Vagina (tissue), 2 donors: ENCODE measurements at regions not wholly inside any gene's neighbourhood (a gene's known extent, or its start where the extent isn't known, plus 50 kb on each side); places are given as distances from the start of the nearest gene placed in this dataset.

Experiments used
- DNase-seq, 2 donors: peaks; one replicate each; pipeline ENCODE4 v3.0.0-alpha.2; 2017; ENCODE audit errors: extremely low spot score in 2 of 2
- H3K27ac ChIP-seq: fragments of 200-600 bp; sonication (generic); one replicate; pipeline ENCODE4 v1.5.1; 2019
- H3K27me3 ChIP-seq: fragments of 200-600 bp; sonication (generic); one replicate; pipeline ENCODE4 v1.5.1; 2019
- H3K36me3 ChIP-seq, 2 donors: fragments of 200-600 bp; sonication (generic); one replicate each; pipeline ENCODE4 v1.5.1; 2017 to 2019
- H3K4me1 ChIP-seq: fragments of 200-600 bp; sonication (generic); one replicate; pipeline ENCODE4 v1.5.1; 2019
- H3K4me3 ChIP-seq, 2 donors: fragments of 200-600 bp; sonication (generic); 1 replicate in 1 of 2; 2 replicates in 1 of 2; pipeline ENCODE4 v1.5.1; 2016 to 2019
- H3K9me3 ChIP-seq: fragments of 200-600 bp; sonication (generic); one replicate; pipeline ENCODE4 v1.5.1; 2019
- POLR2A ChIP-seq, 2 donors: fragments of 450-650 bp; IDR thresholded peaks; one replicate each; pipeline ENCODE4 v1.6.1; 2017; ENCODE audit warnings: antibody characterized with exemption in 2 of 2, mild to moderate bottlenecking in 2 of 2, moderate library complexity in 2 of 2
- POLR2AphosphoS5 ChIP-seq, 2 donors: sonication (generic); formaldehyde crosslinking; IDR thresholded peaks; one replicate each; pipeline ENCODE4 v1.9.0; 2017; ENCODE audit warnings: antibody characterized with exemption in 2 of 2, mild to moderate bottlenecking in 2 of 2, low read depth in 1 of 2; ENCODE audit not compliant: insufficient read depth in 1 of 2
- intact Hi-C: fragments of 100-400 bp; cut with DNase I; formaldehyde crosslinking; loops from one replicate; pipeline ENCODE4 v1.15.1; 2023
- TF ChIP-seq, protein P1 (sequence below), 3 experiments: fragments of 450-650 bp in 2 of 3; fragments of 200-600 bp in 1 of 3; sonication (generic) in 1 of 3; IDR thresholded peaks; one replicate each; pipeline ENCODE4 v1.5.1; 2017 to 2019; ENCODE audit warnings: antibody characterized with exemption in 3 of 3, mild to moderate bottlenecking in 2 of 3, moderate library complexity in 2 of 3

DNA sequence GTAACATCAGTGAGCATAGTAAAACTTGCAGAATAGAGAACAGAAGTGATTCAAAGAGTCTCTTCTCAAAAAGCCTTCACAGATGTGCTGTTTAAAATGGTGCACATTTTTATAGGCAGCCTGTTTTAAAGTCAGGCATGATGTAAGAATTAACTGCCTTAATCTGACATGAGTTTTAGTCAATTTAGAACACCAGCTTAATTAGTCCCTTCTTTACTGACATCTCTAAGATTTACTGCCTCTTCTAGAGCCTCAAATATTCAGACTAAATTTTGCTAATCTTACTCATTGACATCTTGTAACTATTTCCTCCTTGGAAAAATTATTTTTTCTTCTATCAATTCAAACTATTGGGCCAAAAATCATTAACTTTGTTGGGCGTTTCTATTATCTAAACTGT, 782.5 kb downstream of the C12orf50 start:
- Histone ChIP-seq H3K9me3 (no peaks in the 10 kb centered on the region), H3K27ac (no peak overlapping the region)
- intact Hi-C loops, result no loop called here

DNA sequence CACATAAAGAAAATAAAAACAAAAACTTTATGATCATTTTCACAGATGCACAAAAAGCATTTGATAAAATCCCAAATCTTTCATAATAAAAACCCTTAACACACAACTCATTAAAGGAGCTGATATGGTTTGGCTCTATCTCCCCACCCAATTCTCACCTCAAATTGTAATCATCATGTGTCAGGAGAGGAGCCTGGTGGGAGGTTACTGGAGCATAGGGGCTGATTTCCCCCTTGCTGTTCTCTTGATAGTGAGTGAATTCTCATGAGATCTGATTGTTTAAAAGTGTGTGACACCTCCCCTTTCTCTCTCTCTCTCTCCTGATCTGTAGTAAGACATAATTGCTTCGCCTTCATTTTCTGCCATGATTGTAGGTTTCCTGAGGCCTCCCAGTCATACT, 790.7 kb downstream of the C12orf50 start:
- Histone ChIP-seq H3K9me3 (no peaks in the 10 kb centered on the region), H3K4me3 (no peak overlapping the region), H3K4me1 (no peaks in the 10 kb centered on the region), H3K27ac (no peak overlapping the region), H3K36me3 (no peaks in the 10 kb centered on the region), H3K27me3 (no peaks in the 10 kb centered on the region)
- TF ChIP-seq POLR2A (IDR thresholded peaks at IDR 0.05) (no peak), POLR2AphosphoS5 (IDR thresholded peaks at IDR 0.05; ENCODE audit: insufficient read depth in 1 of 2, low read depth in 1 of 2) (no peak)
- TF ChIP-seq, protein P1, sequence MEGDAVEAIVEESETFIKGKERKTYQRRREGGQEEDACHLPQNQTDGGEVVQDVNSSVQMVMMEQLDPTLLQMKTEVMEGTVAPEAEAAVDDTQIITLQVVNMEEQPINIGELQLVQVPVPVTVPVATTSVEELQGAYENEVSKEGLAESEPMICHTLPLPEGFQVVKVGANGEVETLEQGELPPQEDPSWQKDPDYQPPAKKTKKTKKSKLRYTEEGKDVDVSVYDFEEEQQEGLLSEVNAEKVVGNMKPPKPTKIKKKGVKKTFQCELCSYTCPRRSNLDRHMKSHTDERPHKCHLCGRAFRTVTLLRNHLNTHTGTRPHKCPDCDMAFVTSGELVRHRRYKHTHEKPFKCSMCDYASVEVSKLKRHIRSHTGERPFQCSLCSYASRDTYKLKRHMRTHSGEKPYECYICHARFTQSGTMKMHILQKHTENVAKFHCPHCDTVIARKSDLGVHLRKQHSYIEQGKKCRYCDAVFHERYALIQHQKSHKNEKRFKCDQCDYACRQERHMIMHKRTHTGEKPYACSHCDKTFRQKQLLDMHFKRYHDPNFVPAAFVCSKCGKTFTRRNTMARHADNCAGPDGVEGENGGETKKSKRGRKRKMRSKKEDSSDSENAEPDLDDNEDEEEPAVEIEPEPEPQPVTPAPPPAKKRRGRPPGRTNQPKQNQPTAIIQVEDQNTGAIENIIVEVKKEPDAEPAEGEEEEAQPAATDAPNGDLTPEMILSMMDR (IDR thresholded peaks at IDR 0.05), result no peak
- intact Hi-C loops, result no loop called here
- DNase-seq, result no peak

More for the DNA sequence above, 782.5 kb downstream of the C12orf50 start:
- Histone ChIP-seq H3K27me3 (no peaks in the 10 kb centered on the region), H3K4me3 (no peak overlapping the region), H3K4me1 (no peaks in the 10 kb centered on the region), H3K36me3 (no peaks in the 10 kb centered on the region)
- TF ChIP-seq, protein P1 (IDR thresholded peaks at IDR 0.05), result no peak
- TF ChIP-seq POLR2AphosphoS5 (IDR thresholded peaks at IDR 0.05; ENCODE audit: insufficient read depth in 1 of 2, low read depth in 1 of 2) (no peak), POLR2A (IDR thresholded peaks at IDR 0.05) (no peak)
- DNase-seq, result no peak

DNA sequence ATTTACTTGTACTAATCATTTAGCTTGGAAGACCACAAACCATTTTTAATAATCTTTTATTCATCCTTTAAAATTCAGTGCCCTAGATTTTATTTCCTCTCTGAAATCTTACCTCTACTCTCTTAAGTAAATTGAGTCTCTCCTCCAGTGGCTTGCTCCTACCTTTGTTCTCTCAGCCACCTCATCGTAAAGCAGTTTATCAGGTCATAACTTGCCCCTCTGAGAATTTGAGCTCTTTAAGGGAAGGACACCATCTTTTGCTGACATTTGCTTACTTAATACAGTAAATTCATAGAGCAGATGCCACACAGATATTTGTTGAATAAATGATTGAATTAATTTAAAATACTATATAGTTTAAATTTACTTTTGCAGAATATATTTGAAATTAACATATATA, 794.3 kb downstream of the C12orf50 start:
- H3K36me3 ChIP-seq, result no peaks in the 10 kb centered on the region
- H3K4me3 ChIP-seq, result no peak overlapping the region
- intact Hi-C loops, result no loop called here
- H3K27ac ChIP-seq, result no peak overlapping the region
- no peaks in the 10 kb centered on the region for H3K4me1 ChIP-seq
- TF ChIP-seq POLR2AphosphoS5 (IDR thresholded peaks at IDR 0.05; ENCODE audit: insufficient read depth in 1 of 2, low read depth in 1 of 2) (no peak), POLR2A (IDR thresholded peaks at IDR 0.05) (no peak)
- H3K9me3 ChIP-seq, result no peaks in the 10 kb centered on the region
- no peaks in the 10 kb centered on the region for H3K27me3 ChIP-seq
- no peak for DNase-seq

DNA sequence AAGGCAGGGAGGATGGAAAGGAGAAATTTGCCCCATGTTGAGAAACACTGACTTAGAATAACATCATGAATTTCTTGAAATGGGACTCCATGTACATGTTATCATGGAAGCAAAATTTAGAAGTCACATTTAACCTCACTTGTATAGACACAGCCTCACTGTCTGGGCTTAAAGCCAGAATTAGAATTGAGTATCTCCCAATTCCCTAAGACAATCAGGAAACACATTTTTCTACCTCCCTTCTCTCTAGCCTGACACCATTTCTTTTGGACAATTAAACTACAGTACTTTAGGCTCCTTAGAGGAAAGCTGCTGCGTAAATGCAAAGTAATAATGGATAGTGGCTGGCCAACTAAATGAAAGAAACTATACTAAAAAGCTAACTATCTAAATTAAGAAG, 795.5 kb downstream of the C12orf50 start:
- intact Hi-C loops, result no loop called here
- Histone ChIP-seq H3K27ac (no peak overlapping the region), H3K27me3 (no peaks in the 10 kb centered on the region), H3K9me3 (no peaks in the 10 kb centered on the region), H3K4me1 (no peaks in the 10 kb centered on the region), H3K36me3 (no peaks in the 10 kb centered on the region), H3K4me3 (no peak overlapping the region)
- DNase-seq, result no peak
- TF ChIP-seq, protein P1 (IDR thresholded peaks at IDR 0.05), result no peak
- TF ChIP-seq POLR2A (IDR thresholded peaks at IDR 0.05) (no peak), POLR2AphosphoS5 (IDR thresholded peaks at IDR 0.05; ENCODE audit: insufficient read depth in 1 of 2, low read depth in 1 of 2) (no peak)

DNA sequence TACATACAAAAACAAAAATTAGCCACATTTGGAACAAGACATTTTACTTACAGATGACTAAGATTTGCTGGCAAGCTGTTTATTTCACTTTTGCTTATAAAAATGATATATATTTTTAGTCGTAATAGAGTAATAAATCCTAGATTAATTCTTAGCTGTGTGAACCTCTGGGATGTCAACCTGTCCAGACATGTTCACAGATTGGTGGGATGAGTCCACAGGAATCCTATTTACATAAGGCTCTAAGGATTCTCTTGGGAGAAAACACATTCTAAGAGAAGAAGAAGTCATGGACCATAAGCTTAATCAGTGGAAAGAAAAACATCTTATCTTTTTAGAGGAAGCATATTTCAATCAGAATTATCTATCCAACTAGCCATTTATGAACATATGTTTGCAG, 797.4 kb downstream of the C12orf50 start:
- no peaks in the 10 kb centered on the region for H3K4me1 ChIP-seq
- intact Hi-C loops, result no loop called here
- TF ChIP-seq, protein P1 (IDR thresholded peaks at IDR 0.05), result no peak
- TF ChIP-seq POLR2A (IDR thresholded peaks at IDR 0.05), result no peak
- TF ChIP-seq POLR2AphosphoS5 (IDR thresholded peaks at IDR 0.05; ENCODE audit: insufficient read depth in 1 of 2, low read depth in 1 of 2), result no peak

More for the DNA sequence above, 797.4 kb downstream of the C12orf50 start:
- no peak for DNase-seq
- Histone ChIP-seq H3K27ac (no peak overlapping the region), H3K9me3 (no peaks in the 10 kb centered on the region), H3K27me3 (no peaks in the 10 kb centered on the region), H3K36me3 (no peaks in the 10 kb centered on the region), H3K4me3 (no peak overlapping the region)
